Osteoblast (primary cell): ENCODE measurements at regions not wholly inside any gene's neighbourhood (a gene's known extent, or its start where the extent isn't known, plus 50 kb on each side); places are given as distances from the start of the nearest gene placed in this dataset.

ENCODE experiments used
- DNase-seq: peaks from one replicate; pipeline ENCODE4 v3.0.0; 2011; ENCODE audit warnings: low spot score, mixed read lengths; ENCODE audit not compliant: insufficient read length; ENCODE audit errors: missing footprints
- H2AFZ ChIP-seq: 2 replicates; pipeline ENCODE4 v1.6.0; 2011; ENCODE audit warnings: mild to moderate bottlenecking, low read length
- H3K27ac ChIP-seq: 2 replicates; pipeline ENCODE4 v1.5.1; 2011; ENCODE audit warnings: mild to moderate bottlenecking, low read depth, low read length, moderate library complexity
- H3K27me3 ChIP-seq: 2 replicates; pipeline ENCODE4 v1.6.0; 2012; ENCODE audit warnings: mild to moderate bottlenecking, control low read depth, inconsistent platforms, low read length, moderate library complexity; ENCODE audit not compliant: insufficient read depth
- H3K36me3 ChIP-seq: 2 replicates; pipeline ENCODE4 v1.5.1; 2011; ENCODE audit warnings: mild to moderate bottlenecking, low read length, control low read depth, moderate library complexity; ENCODE audit not compliant: insufficient read depth
- H3K4me1 ChIP-seq: 2 replicates; pipeline ENCODE4 v1.5.1; 2011; ENCODE audit warnings: mild to moderate bottlenecking, low read length, control low read depth, moderate library complexity; ENCODE audit not compliant: insufficient read depth
- H3K4me2 ChIP-seq: 2 replicates; pipeline ENCODE4 v1.6.0; 2011; ENCODE audit warnings: mild to moderate bottlenecking, low read length; ENCODE audit not compliant: insufficient read depth
- H3K4me3 ChIP-seq: fragments of 200-600 bp; sonication (generic); 3 replicates; pipeline ENCODE4 v1.5.1; 2012; ENCODE audit warnings: mild to moderate bottlenecking, low read length, inconsistent platforms; ENCODE audit not compliant: insufficient read depth
- H3K79me2 ChIP-seq: 2 replicates; pipeline ENCODE4 v1.6.0; 2012; ENCODE audit warnings: mild to moderate bottlenecking, low read length, control low read depth, inconsistent platforms; ENCODE audit not compliant: insufficient read depth
- H3K9me3 ChIP-seq: 2 replicates; pipeline ENCODE4 v1.5.1; 2011; ENCODE audit warnings: low read depth, low read length, control low read depth
- H4K20me1 ChIP-seq: 2 replicates; pipeline ENCODE4 v1.6.0; 2012; ENCODE audit warnings: mild to moderate bottlenecking, low read length, control low read depth; ENCODE audit not compliant: insufficient read depth
- TF ChIP-seq, protein P1 (sequence below): IDR thresholded peaks from 2 replicates; pipeline ENCODE4 v1.5.1; 2011; ENCODE audit warnings: mild to moderate bottlenecking, low read depth, low read length, moderate library complexity; ENCODE audit errors: extremely low read depth

DNA sequence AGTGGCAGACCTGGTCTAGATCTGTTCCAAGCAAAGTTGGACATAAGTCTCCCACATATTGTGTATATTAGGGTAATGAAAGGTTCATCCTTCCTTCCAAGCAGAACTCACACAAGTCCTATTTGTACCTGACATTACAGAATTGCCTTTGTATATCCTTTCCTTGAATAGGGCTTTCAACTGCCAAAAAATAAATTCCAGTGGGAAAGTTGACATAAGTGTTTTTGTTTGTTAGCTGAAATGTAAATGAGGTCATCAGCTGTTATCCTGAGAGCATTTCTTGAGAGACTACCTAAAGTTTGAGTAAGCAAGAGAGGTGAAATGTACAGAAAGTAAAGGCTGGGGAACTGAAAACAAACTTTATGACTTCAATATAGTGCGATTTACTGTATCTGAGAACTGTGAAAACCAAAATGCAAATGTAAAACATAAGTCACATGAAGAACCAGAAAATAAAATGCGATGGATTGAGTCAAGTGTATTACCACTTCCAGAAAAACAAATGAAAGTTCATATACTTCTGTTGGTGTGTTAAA, 527.3 kb upstream of the SEMA3D start:
- TF ChIP-seq, protein P1, sequence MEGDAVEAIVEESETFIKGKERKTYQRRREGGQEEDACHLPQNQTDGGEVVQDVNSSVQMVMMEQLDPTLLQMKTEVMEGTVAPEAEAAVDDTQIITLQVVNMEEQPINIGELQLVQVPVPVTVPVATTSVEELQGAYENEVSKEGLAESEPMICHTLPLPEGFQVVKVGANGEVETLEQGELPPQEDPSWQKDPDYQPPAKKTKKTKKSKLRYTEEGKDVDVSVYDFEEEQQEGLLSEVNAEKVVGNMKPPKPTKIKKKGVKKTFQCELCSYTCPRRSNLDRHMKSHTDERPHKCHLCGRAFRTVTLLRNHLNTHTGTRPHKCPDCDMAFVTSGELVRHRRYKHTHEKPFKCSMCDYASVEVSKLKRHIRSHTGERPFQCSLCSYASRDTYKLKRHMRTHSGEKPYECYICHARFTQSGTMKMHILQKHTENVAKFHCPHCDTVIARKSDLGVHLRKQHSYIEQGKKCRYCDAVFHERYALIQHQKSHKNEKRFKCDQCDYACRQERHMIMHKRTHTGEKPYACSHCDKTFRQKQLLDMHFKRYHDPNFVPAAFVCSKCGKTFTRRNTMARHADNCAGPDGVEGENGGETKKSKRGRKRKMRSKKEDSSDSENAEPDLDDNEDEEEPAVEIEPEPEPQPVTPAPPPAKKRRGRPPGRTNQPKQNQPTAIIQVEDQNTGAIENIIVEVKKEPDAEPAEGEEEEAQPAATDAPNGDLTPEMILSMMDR = no peak
- H3K4me2 ChIP-seq = no peak overlapping the region
- no peaks in the 10 kb centered on the region for H3K79me2 ChIP-seq
- no peaks in the 10 kb centered on the region for H3K27me3 ChIP-seq
- no peak for DNase-seq
- H2AFZ ChIP-seq = no peak overlapping the region
- H4K20me1 ChIP-seq = no peaks in the 10 kb centered on the region
- H3K27ac ChIP-seq = no peak overlapping the region
- H3K4me3 ChIP-seq = no peak overlapping the region
- no peaks in the 10 kb centered on the region for H3K4me1 ChIP-seq
- no peaks in the 10 kb centered on the region for H3K9me3 ChIP-seq
- H3K36me3 ChIP-seq = no peaks in the 10 kb centered on the region

DNA sequence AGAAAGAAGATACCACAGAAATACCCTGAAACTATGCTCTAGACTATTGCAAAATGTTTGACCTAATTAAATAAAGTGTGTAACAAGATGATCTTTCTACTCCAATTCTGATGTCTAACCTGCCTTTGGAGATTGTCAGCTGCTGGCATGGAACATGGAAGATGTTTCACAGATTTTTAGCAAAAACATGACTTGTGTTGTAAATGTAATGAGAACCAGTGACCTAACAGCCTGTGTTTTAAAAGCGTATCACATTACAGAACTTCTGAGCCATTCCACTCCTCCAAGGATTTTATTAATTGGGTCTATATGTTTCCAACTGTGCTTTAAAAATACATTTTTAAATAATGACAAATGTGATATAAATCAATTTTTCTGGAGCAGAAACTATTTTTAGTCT, 526.3 kb upstream of the SEMA3D start:
- no peak overlapping the region for H3K27ac ChIP-seq
- TF ChIP-seq, protein P1 = no peak
- no peaks in the 10 kb centered on the region for H3K79me2 ChIP-seq
- H3K36me3 ChIP-seq = no peaks in the 10 kb centered on the region
- no peaks in the 10 kb centered on the region for H3K27me3 ChIP-seq
- no peaks in the 10 kb centered on the region for H3K4me1 ChIP-seq
- no peaks in the 10 kb centered on the region for H3K9me3 ChIP-seq
- no peak overlapping the region for H2AFZ ChIP-seq
- H3K4me3 ChIP-seq = no peak overlapping the region
- H4K20me1 ChIP-seq = no peaks in the 10 kb centered on the region
- no peak for DNase-seq
- H3K4me2 ChIP-seq = no peak overlapping the region

DNA sequence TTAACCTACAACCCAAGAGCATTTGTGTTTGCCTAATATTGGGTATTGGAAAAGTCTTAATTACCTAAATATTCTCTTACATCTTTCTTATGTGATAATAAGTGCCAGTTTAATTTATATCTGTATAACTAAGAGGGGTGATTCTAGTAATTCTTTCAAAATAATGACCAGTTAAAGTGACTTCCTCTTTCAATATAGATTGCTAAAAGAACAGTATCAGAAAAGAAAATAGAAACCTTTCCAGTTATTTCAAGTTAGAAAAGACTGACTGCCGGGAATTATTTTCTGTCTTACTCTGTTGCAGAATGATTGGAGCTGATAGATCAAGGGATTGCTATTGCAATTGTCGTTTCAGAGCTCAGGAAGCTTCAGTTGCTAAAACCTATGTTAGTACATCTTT, 525.0 kb upstream of the SEMA3D start:
- no peak overlapping the region for H3K4me3 ChIP-seq
- DNase-seq = no peak
- H2AFZ ChIP-seq = no peak overlapping the region
- no peaks in the 10 kb centered on the region for H3K9me3 ChIP-seq
- H4K20me1 ChIP-seq = no peaks in the 10 kb centered on the region
- H3K27ac ChIP-seq = no peak overlapping the region
- no peaks in the 10 kb centered on the region for H3K36me3 ChIP-seq
- no peaks in the 10 kb centered on the region for H3K4me1 ChIP-seq
- H3K4me2 ChIP-seq = no peak overlapping the region
- H3K27me3 ChIP-seq = no peaks in the 10 kb centered on the region
- TF ChIP-seq, protein P1 = no peak
- no peaks in the 10 kb centered on the region for H3K79me2 ChIP-seq

DNA sequence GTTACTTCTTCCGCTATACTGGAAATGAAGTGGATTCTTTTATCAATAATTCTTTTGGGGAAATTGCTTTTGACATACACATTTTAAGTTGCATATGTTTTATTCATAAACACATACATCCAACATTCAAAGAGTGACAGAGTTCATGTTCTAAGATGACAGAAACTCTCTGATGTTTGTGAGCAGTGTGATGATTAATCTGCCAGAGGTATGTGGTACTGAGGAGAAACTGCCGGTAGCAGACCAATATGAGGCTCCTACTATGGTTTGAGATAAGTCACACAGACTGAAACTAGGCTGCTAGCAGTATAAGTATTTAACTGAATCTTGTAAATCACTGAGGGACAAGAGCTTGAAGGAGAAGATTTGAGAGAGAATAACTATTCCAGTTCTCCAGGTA, 524.1 kb upstream of the SEMA3D start:
- no peaks in the 10 kb centered on the region for H3K79me2 ChIP-seq
- H2AFZ ChIP-seq = no peak overlapping the region
- DNase-seq = no peak
- H3K4me3 ChIP-seq = no peak overlapping the region
- no peaks in the 10 kb centered on the region for H4K20me1 ChIP-seq
- H3K9me3 ChIP-seq = no peaks in the 10 kb centered on the region
- TF ChIP-seq, protein P1 = no peak
- no peak overlapping the region for H3K4me2 ChIP-seq
- H3K4me1 ChIP-seq = no peaks in the 10 kb centered on the region
- no peaks in the 10 kb centered on the region for H3K27me3 ChIP-seq
- no peaks in the 10 kb centered on the region for H3K36me3 ChIP-seq
- no peak overlapping the region for H3K27ac ChIP-seq
